H1 (cell line): ENCODE measurements at regions not wholly inside any gene's neighbourhood (a gene's known extent, or its start where the extent isn't known, plus 50 kb on each side); places are given as distances from the start of the nearest gene placed in this dataset.

Source experiments
- CTCF ChIA-PET: fragments of 300-600 bp; sonication (Branson Sonifier 250); formaldehyde crosslinking; loops from one replicate; lab custom pipeline; 2021; ENCODE audit not compliant: partially characterized antibody; lab: Charles Lee
- POLR2A ChIA-PET: fragments of 300-600 bp; sonication (Branson Sonifier 250); formaldehyde crosslinking; loops from one replicate; lab custom pipeline; 2021; ENCODE audit warnings: inconsistent platforms; ENCODE audit not compliant: partially characterized antibody; lab: Charles Lee
- DNase-seq, 2 experiments: peaks; one replicate each; pipeline versions ENCODE4 v3.0.0 to v3.0.0-alpha.2; 2010 to 2022; ENCODE audit warnings: low spot score in 2 of 2, low read depth in 1 of 2, mixed read lengths in 1 of 2
- FAIRE-seq: peaks from 2 replicates; lab custom pipeline; 2011; peaks lifted over from hg19 to GRCh38; lab: Jason Lieb, UNC
- H2AFZ ChIP-seq: 2 replicates; pipeline ENCODE4 v1.8.1; 2012; ENCODE audit warnings: low read length, inconsistent platforms
- H2AK5ac ChIP-seq: 2 replicates; pipeline ENCODE4 v1.6.1; 2013; ENCODE audit warnings: low read depth, low read length
- H2BK120ac ChIP-seq: replicated peaks from 2 replicates; pipeline ENCODE3; 2013; ENCODE audit warnings: low read depth, low read length, inconsistent platforms
- H2BK12ac ChIP-seq: 2 replicates; pipeline ENCODE4 v1.6.1; 2013; ENCODE audit warnings: low read depth, low read length
- H2BK15ac ChIP-seq: 2 replicates; pipeline ENCODE4 v1.6.1; 2013; ENCODE audit warnings: low read length
- H2BK20ac ChIP-seq: 2 replicates; pipeline ENCODE4 v1.6.1; 2013; ENCODE audit warnings: low read length
- H2BK5ac ChIP-seq: 2 replicates; pipeline ENCODE4 v1.6.1; 2013; ENCODE audit warnings: low read depth, low read length
- H3K14ac ChIP-seq: 2 replicates; pipeline ENCODE4 v1.6.1; 2013; ENCODE audit warnings: inconsistent platforms; ENCODE audit not compliant: insufficient read length
- H3K18ac ChIP-seq: 2 replicates; pipeline ENCODE4 v1.6.1; 2013; ENCODE audit warnings: low read length; ENCODE audit errors: extremely low read depth
- H3K23ac ChIP-seq: 2 replicates; pipeline ENCODE4 v1.6.1; 2013; ENCODE audit warnings: inconsistent platforms; ENCODE audit not compliant: insufficient read length
- H3K23me2 ChIP-seq: 2 replicates; pipeline ENCODE4 v1.6.1; 2013; ENCODE audit warnings: low read depth, low read length
- H3K27ac ChIP-seq: 2 replicates; pipeline ENCODE4 v1.6.1; 2011; ENCODE audit warnings: low read depth, low read length, inconsistent platforms
- H3K27me3 ChIP-seq, 4 experiments: replicated peaks in 1 of 4; 1 replicate in 1 of 4; 2 replicates in 3 of 4; pipeline versions ENCODE4 v1.6.1 to v1.8.1; 2011 to 2013; ENCODE audit warnings: low read length in 3 of 4, mild to moderate bottlenecking in 3 of 4, inconsistent platforms in 2 of 4, mixed read lengths in 2 of 4, moderate library complexity in 1 of 4; ENCODE audit not compliant: control insufficient read depth in 3 of 4, insufficient read depth in 3 of 4; ENCODE audit errors: extremely low read depth in 1 of 4
- H3K36me3 ChIP-seq, 4 experiments: 2 replicates each; pipeline versions ENCODE4 v1.6.1 to v1.8.1; 2011 to 2013; ENCODE audit warnings: mild to moderate bottlenecking in 4 of 4, low read length in 3 of 4, moderate library complexity in 2 of 4, control low read depth in 1 of 4, inconsistent platforms in 1 of 4; ENCODE audit not compliant: insufficient read depth in 4 of 4, control insufficient read depth in 2 of 4
- H3K4ac ChIP-seq: replicated peaks from 2 replicates; pipeline ENCODE3; 2013; ENCODE audit warnings: low read length, low read depth, mixed read lengths, inconsistent platforms; ENCODE audit not compliant: insufficient read length
- H3K4me1 ChIP-seq, 4 experiments: replicated peaks in 1 of 4; 1 replicate in 1 of 4; 2 replicates in 3 of 4; pipeline versions ENCODE4 v1.6.1 to v1.8.1; 2011 to 2013; ENCODE audit warnings: low read length in 3 of 4, inconsistent platforms in 2 of 4, mixed read lengths in 1 of 4; ENCODE audit not compliant: insufficient read depth in 4 of 4, control insufficient read depth in 3 of 4
- H3K4me2 ChIP-seq, 2 experiments: 2 replicates each; pipeline versions ENCODE4 v1.6.1 to v1.8.1; 2011 to 2013; ENCODE audit warnings: low read depth in 2 of 2, low read length in 2 of 2, control low read depth in 1 of 2, inconsistent platforms in 1 of 2, mild to moderate bottlenecking in 1 of 2; ENCODE audit not compliant: insufficient read depth in 1 of 2
- H3K4me3 ChIP-seq, 4 experiments: fragments of 200-600, 300-600 bp in 1 of 4; sonication (generic), shearing (Covaris generic), sonication (Bioruptor Twin) in 1 of 4; 2 replicates each; pipeline versions ENCODE4 v1.5.1 to v1.8.1; 2011 to 2016; ENCODE audit warnings: low read length in 4 of 4, low read depth in 3 of 4, control low read depth in 2 of 4, inconsistent platforms in 2 of 4, mild to moderate bottlenecking in 2 of 4, mixed read lengths in 1 of 4, moderate library complexity in 1 of 4; ENCODE audit not compliant: insufficient read depth in 2 of 4; ENCODE audit errors: extremely low read depth in 1 of 4
- H3K56ac ChIP-seq: replicated peaks from 2 replicates; pipeline ENCODE3; 2013; ENCODE audit warnings: low read depth, mild to moderate bottlenecking, mixed read lengths, low read length, inconsistent platforms; ENCODE audit not compliant: insufficient read length
- H3K79me1 ChIP-seq: 2 replicates; pipeline ENCODE4 v1.6.1; 2013; ENCODE audit warnings: low read depth, low read length, control low read depth
- H3K79me2 ChIP-seq, 2 experiments: 2 replicates each; pipeline versions ENCODE4 v1.6.1 to v1.8.1; 2012 to 2013; ENCODE audit warnings: low read length in 2 of 2, mild to moderate bottlenecking in 2 of 2, inconsistent platforms in 1 of 2; ENCODE audit not compliant: insufficient read depth in 2 of 2, control insufficient read depth in 1 of 2
- H3K9ac ChIP-seq, 4 experiments: replicated peaks in 1 of 4; 1 replicate in 1 of 4; 2 replicates in 3 of 4; pipeline versions ENCODE4 v1.6.1 to v1.8.1; 2011 to 2013; ENCODE audit warnings: low read depth in 3 of 4, low read length in 3 of 4, control low read depth in 2 of 4, mild to moderate bottlenecking in 2 of 4, moderate library complexity in 2 of 4, inconsistent platforms in 1 of 4; ENCODE audit errors: extremely low read depth in 1 of 4
- H3K9me3 ChIP-seq, 2 experiments: 2 replicates each; pipeline versions ENCODE4 v1.6.1 to v1.8.1; 2012 to 2013; ENCODE audit warnings: mild to moderate bottlenecking in 2 of 2, moderate library complexity in 2 of 2, control low read depth in 1 of 2, inconsistent platforms in 1 of 2, low read depth in 1 of 2, low read length in 1 of 2, mixed read lengths in 1 of 2; ENCODE audit not compliant: insufficient read depth in 2 of 2
- H4K20me1 ChIP-seq, 2 experiments: replicated peaks in 1 of 2; 2 replicates each; pipeline versions ENCODE3 to v1.8.1; 2011 to 2013; ENCODE audit warnings: inconsistent platforms in 2 of 2, low read length in 2 of 2, mild to moderate bottlenecking in 1 of 2; ENCODE audit not compliant: insufficient read depth in 2 of 2, control insufficient read depth in 1 of 2
- H4K5ac ChIP-seq: 2 replicates; pipeline ENCODE4 v1.6.1; 2013; ENCODE audit warnings: low read length, low read depth, mixed read lengths, inconsistent platforms; ENCODE audit not compliant: insufficient read length
- H4K8ac ChIP-seq: 2 replicates; pipeline ENCODE4 v1.8.0; 2013; ENCODE audit warnings: mild to moderate bottlenecking, moderate library complexity, low read length, inconsistent platforms; ENCODE audit not compliant: insufficient read depth; ENCODE audit errors: extremely low read depth
- H4K91ac ChIP-seq: replicated peaks from 2 replicates; pipeline ENCODE3; 2013; ENCODE audit warnings: low read length, mixed read lengths, inconsistent platforms; ENCODE audit not compliant: insufficient read length
- FOSL1 ChIP-seq: IDR thresholded peaks from 2 replicates; pipeline ENCODE4 v1.6.1; 2011; ENCODE audit warnings: mild to moderate bottlenecking, low read depth, low read length, moderate library complexity; ENCODE audit not compliant: insufficient read depth
- HDAC6 ChIP-seq: IDR thresholded peaks from one replicate; pipeline ENCODE4 v1.7.1; 2012; ENCODE audit warnings: low read depth, mild to moderate bottlenecking, inconsistent platforms, low read length, moderate library complexity
- KDM1A ChIP-seq: fragments of 200-600, 300-600 bp; sonication (generic); IDR thresholded peaks from 2 replicates; pipeline ENCODE4 v1.7.1; 2016; ENCODE audit warnings: mild to moderate bottlenecking, low read length, borderline replicate concordance
- SIX5 ChIP-seq: IDR thresholded peaks from 2 replicates; pipeline ENCODE4 v1.6.1; 2011; ENCODE audit warnings: mild to moderate bottlenecking, low read depth, low read length
- TAF7 ChIP-seq: optimal IDR thresholded peaks from 2 replicates; pipeline ENCODE3; 2011; ENCODE audit warnings: low read depth, mild to moderate bottlenecking, inconsistent platforms, low read length, moderate library complexity, borderline replicate concordance
- YY1 ChIP-seq: IDR thresholded peaks from 2 replicates; pipeline ENCODE4 v1.6.1; 2011; ENCODE audit warnings: low read depth, mild to moderate bottlenecking, low read length
- WGBS, 2 experiments: shearing (Covaris generic) in 1 of 2; methylation state at CpG; one replicate each; pipeline versions ENCODE4 v1.1.6 to v1.1.7; 2013 to 2015; ENCODE audit warnings: low lambda C conversion rate in 2 of 2, mixed read lengths in 2 of 2, inconsistent platforms in 1 of 2, low coverage in 1 of 2, missing lambda C conversion rate in 1 of 2; ENCODE audit not compliant: insufficient replicate concordance in 2 of 2, insufficient coverage in 1 of 2, insufficient read length in 1 of 2; ENCODE audit errors: extremely low coverage in 1 of 2, missing lambda C conversion rate in 1 of 2; 5-methylcytosine and 5-hydroxymethylcytosine counted together

GRCh38 chr3:167162083-167162482, 218.0 kb downstream of the ZBBX start:
- Histone ChIP-seq H2BK120ac (no peak overlapping the region), H3K14ac (no peak overlapping the region), H2BK12ac (no peak overlapping the region), H3K4me3 (no peak overlapping the region), H2BK20ac (no peak overlapping the region), H2AK5ac (no peak overlapping the region), H3K36me3 (no peaks in the 10 kb centered on the region), H3K4ac (no peak overlapping the region), H3K9me3 (0 out of 4 replicates have a peak, but pooled peaks cover 0 to under 1% of the 10 kb centered on the region in 2 experiments), H3K9ac (no peak overlapping the region), H3K4me1 (peaks cover 0 to 2% (median 0%) of the 10 kb centered on the region in 4 experiments; a peak in 1 of 7 replicates), H2BK15ac (no peak overlapping the region), H3K79me2 (no peaks in the 10 kb centered on the region), H3K18ac (no peak overlapping the region), H4K20me1 (no peaks in the 10 kb centered on the region), H4K8ac (no peak overlapping the region), H3K79me1 (no peaks in the 10 kb centered on the region), H2AFZ (no peak overlapping the region), H3K23me2 (no peaks in the 10 kb centered on the region), H2BK5ac (no peak overlapping the region), H4K5ac (no peak overlapping the region), H4K91ac (no peak overlapping the region), H3K27me3 (no peaks in the 10 kb centered on the region), H3K23ac (no peak overlapping the region), H3K56ac (no peak overlapping the region), H3K4me2 (no peak overlapping the region), H3K27ac (no peak overlapping the region)
- no peak for FAIRE-seq
- DNase-seq: no peak
- POLR2A ChIA-PET: no interaction called here
- CTCF ChIA-PET: no interaction called here
- 92% methylated on average over 1 of the region's 1 CpG; no CpG with 5 or more reads in 1 of the 2 experiments for WGBS, 2 experiments
- TF ChIP-seq SIX5 (no peak), KDM1A (no peak), FOSL1 (no peak), TAF7 (no peak), HDAC6 (no peak), YY1 (no peak)
